WERI-Rb-1 (cell line): ENCODE measurements at regions not wholly inside any gene's neighbourhood (a gene's known extent, or its start where the extent isn't known, plus 50 kb on each side); places are given as distances from the start of the nearest gene placed in this dataset.

Experiments used
- DNase-seq: peaks from one replicate; pipeline ENCODE4 v3.0.0-alpha.2; 2020
- H3K27ac ChIP-seq: fragments of 250-450 bp; sonication (Bioruptor Pico); 2 replicates; pipeline ENCODE4 v1.5.1; 2020; ENCODE audit warnings: mild to moderate bottlenecking, moderate library complexity
- H3K27me3 ChIP-seq: fragments of 250-450 bp; sonication (Bioruptor Pico); 2 replicates; pipeline ENCODE4 v1.5.1; 2021; ENCODE audit warnings: mild to moderate bottlenecking, low read depth, moderate library complexity; ENCODE audit not compliant: insufficient read depth, severe bottlenecking
- H3K36me3 ChIP-seq: fragments of 250-450 bp; sonication (Bioruptor Pico); 2 replicates; pipeline ENCODE4 v1.5.1; 2020; ENCODE audit warnings: mild to moderate bottlenecking, moderate library complexity
- H3K4me3 ChIP-seq: 2 replicates; pipeline ENCODE4 v1.5.1; 2011; ENCODE audit warnings: low read depth, mild to moderate bottlenecking, control low read depth, low read length
- H3K9me3 ChIP-seq: fragments of 250-450 bp; sonication (Bioruptor Pico); 2 replicates; pipeline ENCODE4 v1.5.1; 2021; ENCODE audit warnings: mild to moderate bottlenecking, moderate library complexity; ENCODE audit not compliant: severe bottlenecking
- CTCF ChIP-seq: IDR thresholded peaks from 2 replicates; pipeline ENCODE4 v1.5.1; 2011; ENCODE audit warnings: low read depth, mild to moderate bottlenecking, control low read depth, inconsistent platforms, low read length

GRCh38 chr6:168774381-168774780, 333.4 kb downstream of the SMOC2 start:
- no peak overlapping the region for H3K4me3 ChIP-seq
- DNase-seq, result no peak
- H3K9me3 ChIP-seq, result no peaks in the 10 kb centered on the region
- no peak overlapping the region for H3K27ac ChIP-seq
- no peaks in the 10 kb centered on the region for H3K36me3 ChIP-seq
- no peaks in the 10 kb centered on the region for H3K27me3 ChIP-seq
- TF ChIP-seq CTCF, result no peak

GRCh38 chr6:168773788-168774187, 332.8 kb downstream of the SMOC2 start:
- no peak for DNase-seq
- H3K9me3 ChIP-seq, result no peaks in the 10 kb centered on the region
- H3K27ac ChIP-seq, result no peak overlapping the region
- TF ChIP-seq CTCF, result no peak
- no peak overlapping the region for H3K4me3 ChIP-seq
- no peaks in the 10 kb centered on the region for H3K36me3 ChIP-seq
- H3K27me3 ChIP-seq, result no peaks in the 10 kb centered on the region

GRCh38 chr6:168765752-168766151, 324.8 kb downstream of the SMOC2 start:
- Histone ChIP-seq H3K27ac (no peak overlapping the region), H3K4me3 (no peak overlapping the region), H3K36me3 (no peaks in the 10 kb centered on the region), H3K9me3 (no peaks in the 10 kb centered on the region), H3K27me3 (no peaks in the 10 kb centered on the region)
- TF ChIP-seq CTCF, result no peak
- no peak for DNase-seq

GRCh38 chr6:168756009-168756634, 315.1 kb downstream of the SMOC2 start:
- no peaks in the 10 kb centered on the region for H3K9me3 ChIP-seq
- no peaks in the 10 kb centered on the region for H3K36me3 ChIP-seq
- H3K4me3 ChIP-seq, result no peak overlapping the region
- H3K27ac ChIP-seq, result no peak overlapping the region
- no peak for DNase-seq
- H3K27me3 ChIP-seq, result no peaks in the 10 kb centered on the region
- no peak for TF ChIP-seq CTCF

- no peak for DNase-seq
- no peak overlapping the region for H3K27ac ChIP-seq
- no peaks in the 10 kb centered on the region for H3K9me3 ChIP-seq
- TF ChIP-seq CTCF, result no peak
- no peak overlapping the region for H3K4me3 ChIP-seq
- H3K27me3 ChIP-seq, result no peaks in the 10 kb centered on the region
- no peaks in the 10 kb centered on the region for H3K36me3 ChIP-seq
These were observed 305.7 kb downstream of the SMOC2 start for GRCh38 chr6:168746643-168747042.

- Histone ChIP-seq H3K27me3 (no peaks in the 10 kb centered on the region), H3K36me3 (no peaks in the 10 kb centered on the region), H3K27ac (no peak overlapping the region), H3K4me3 (no peak overlapping the region), H3K9me3 (no peaks in the 10 kb centered on the region)
- DNase-seq, result no peak
- TF ChIP-seq CTCF, result no peak
These were observed 305.0 kb downstream of the SMOC2 start for GRCh38 chr6:168746013-168746412.
